Breast epithelium (tissue), 4 donors: ENCODE measurements at regions not wholly inside any gene's neighbourhood (a gene's known extent, or its start where the extent isn't known, plus 50 kb on each side); places are given as distances from the start of the nearest gene placed in this dataset.

Experiments used
- DNase-seq, 2 donors: peaks; one replicate each; pipeline ENCODE4 v3.0.0-alpha.2; 2019; ENCODE audit warnings: low spot score in 2 of 2
- H3K27ac ChIP-seq, 2 donors: fragments of 200-600 bp; sonication (generic) in 1 of 2; one replicate each; pipeline ENCODE4 v1.5.1; 2016 to 2019; ENCODE audit warnings: mild to moderate bottlenecking in 1 of 2
- H3K27me3 ChIP-seq, 2 donors: fragments of 200-600 bp; sonication (generic) in 1 of 2; one replicate each; pipeline versions ENCODE4 v1.5.1 to v1.6.0; 2017 to 2019; ENCODE audit warnings: control low read depth in 1 of 2, mild to moderate bottlenecking in 1 of 2
- H3K36me3 ChIP-seq: fragments of 200-600 bp; one replicate; pipeline ENCODE4 v1.5.1; 2019
- H3K4me1 ChIP-seq, 2 donors: fragments of 200-600 bp; sonication (generic); one replicate each; pipeline ENCODE4 v1.5.1; 2016 to 2019; ENCODE audit warnings: control low read depth in 1 of 2
- H3K4me3 ChIP-seq, 3 donors: fragments of 200-600 bp; sonication (generic); 1 replicate in 2 of 3; 2 replicates in 1 of 3; pipeline ENCODE4 v1.5.1; 2016 to 2019; ENCODE audit warnings: mild to moderate bottlenecking in 3 of 3, moderate library complexity in 2 of 3
- H3K9me3 ChIP-seq, 2 donors: fragments of 200-600 bp; sonication (generic) in 1 of 2; one replicate each; pipeline ENCODE4 v1.5.1; 2016 to 2019; ENCODE audit warnings: control low read depth in 1 of 2
- CTCF ChIP-seq, 3 donors: fragments of 450-650 bp; IDR thresholded peaks; one replicate each; pipeline ENCODE4 v1.5.1; 2016 to 2017; ENCODE audit warnings: antibody characterized with exemption in 3 of 3, mild to moderate bottlenecking in 3 of 3, moderate library complexity in 3 of 3
- POLR2A ChIP-seq: fragments of 450-650 bp; IDR thresholded peaks from one replicate; pipeline ENCODE4 v1.6.1; 2016; ENCODE audit warnings: antibody characterized with exemption, mild to moderate bottlenecking, moderate library complexity
- POLR2AphosphoS5 ChIP-seq, 3 donors: sonication (generic); formaldehyde crosslinking; IDR thresholded peaks; one replicate each; pipeline ENCODE4 v1.6.1; 2017; ENCODE audit warnings: antibody characterized with exemption in 3 of 3
- intact Hi-C: fragments of 100-400 bp; cut with DNase I; formaldehyde crosslinking; loops from one replicate; pipeline ENCODE4 v1.15.1; 2023; ENCODE audit warnings: low total_unique reads

- TF ChIP-seq CTCF (IDR thresholded peaks at IDR 0.05) (no peak), POLR2A (no peak), POLR2AphosphoS5 (IDR thresholded peaks at IDR 0.05) (no peak)
- H3K4me1 ChIP-seq = no peaks in the 10 kb centered on the region
- no peak overlapping the region for H3K27ac ChIP-seq
- H3K27me3 ChIP-seq = no peaks in the 10 kb centered on the region
- intact Hi-C loops = no loop called here
- no peak overlapping the region for H3K4me3 ChIP-seq
- DNase-seq = no peak
- H3K9me3 ChIP-seq = no peaks in the 10 kb centered on the region
- no peaks in the 10 kb centered on the region for H3K36me3 ChIP-seq
These were observed 125.7 kb upstream of the SSTR4 start for GRCh38 chr20:22909436-22909835.

GRCh38 chr20:22910287-22910852, 124.7 kb upstream of the SSTR4 start:
- no peaks in the 10 kb centered on the region for H3K36me3 ChIP-seq
- H3K4me3 ChIP-seq = no peak overlapping the region
- no peak for TF ChIP-seq POLR2A
- intact Hi-C loops = no loop called here
- H3K27me3 ChIP-seq = no peaks in the 10 kb centered on the region
- H3K27ac ChIP-seq = no peak overlapping the region
- H3K9me3 ChIP-seq = no peaks in the 10 kb centered on the region
- no peaks in the 10 kb centered on the region for H3K4me1 ChIP-seq
- DNase-seq = no peak

- Histone ChIP-seq H3K4me1 (no peaks in the 10 kb centered on the region), H3K27ac (no peak overlapping the region), H3K9me3 (no peaks in the 10 kb centered on the region), H3K4me3 (no peak overlapping the region), H3K27me3 (no peaks in the 10 kb centered on the region), H3K36me3 (no peaks in the 10 kb centered on the region)
- intact Hi-C loops = no loop called here
- no peak for DNase-seq
- no peak for TF ChIP-seq CTCF (IDR thresholded peaks at IDR 0.05)
- TF ChIP-seq POLR2AphosphoS5 (IDR thresholded peaks at IDR 0.05) = no peak
- no peak for TF ChIP-seq POLR2A
These were observed 120.8 kb upstream of the SSTR4 start for GRCh38 chr20:22914291-22914690.

- no peak overlapping the region for H3K27ac ChIP-seq
- no peak for DNase-seq
- intact Hi-C loops = no loop called here
- no peaks in the 10 kb centered on the region for H3K9me3 ChIP-seq
- no peaks in the 10 kb centered on the region for H3K4me1 ChIP-seq
- TF ChIP-seq POLR2A (no peak), CTCF (IDR thresholded peaks at IDR 0.05) (no peak), POLR2AphosphoS5 (IDR thresholded peaks at IDR 0.05) (no peak)
- no peaks in the 10 kb centered on the region for H3K36me3 ChIP-seq
- H3K27me3 ChIP-seq = no peaks in the 10 kb centered on the region
- no peak overlapping the region for H3K4me3 ChIP-seq
These were observed 119.6 kb upstream of the SSTR4 start for GRCh38 chr20:22915512-22915911.

GRCh38 chr20:22916021-22916842, 118.9 kb upstream of the SSTR4 start:
- Histone ChIP-seq H3K36me3 (no peaks in the 10 kb centered on the region), H3K27me3 (no peaks in the 10 kb centered on the region), H3K9me3 (no peaks in the 10 kb centered on the region), H3K27ac (no peak overlapping the region), H3K4me1 (no peaks in the 10 kb centered on the region), H3K4me3 (no peak overlapping the region)
- DNase-seq = no peak
- intact Hi-C loops = no loop called here
- TF ChIP-seq POLR2A (no peak), CTCF (IDR thresholded peaks at IDR 0.05) (no peak), POLR2AphosphoS5 (IDR thresholded peaks at IDR 0.05) (no peak)
